MM.1S (cell line): ENCODE measurements at regions not wholly inside any gene's neighbourhood (a gene's known extent, or its start where the extent isn't known, plus 50 kb on each side); places are given as distances from the start of the nearest gene placed in this dataset.
"Not testable (repeated sequence)": the region's sequence is repeated elsewhere in the genome, so short reads cannot be mapped to it uniquely, and the experiment has no call there.

Source experiments
- CTCF ChIP-seq: fragments of 300-600 bp; sonication (generic); IDR thresholded peaks from 2 replicates; pipeline ENCODE4 v1.5.1; 2016; ENCODE audit warnings: antibody characterized with exemption, low read length, mixed read lengths
- EZH2 ChIP-seq: fragments of 300-600 bp; sonication (generic); optimal IDR thresholded peaks from 2 replicates; pipeline ENCODE3; 2017; ENCODE audit warnings: low read depth, mild to moderate bottlenecking, antibody characterized with exemption, low read length, mixed read lengths

GRCh38 chr21:27872411-27872810 lies 905.5 kb upstream of the ADAMTS5 start:
- TF ChIP-seq CTCF, EZH2: not testable (repeated sequence)
